Neural cell (in vitro differentiated cells): ENCODE measurements at regions not wholly inside any gene's neighbourhood (a gene's known extent, or its start where the extent isn't known, plus 50 kb on each side); places are given as distances from the start of the nearest gene placed in this dataset.

ENCODE experiments used
- H2AFZ ChIP-seq: fragments of 200-600, 300-800 bp; sonication (generic), shearing (Covaris generic); 2 replicates; pipeline ENCODE4 v1.6.0; 2014; ENCODE audit warnings: low read depth, mild to moderate bottlenecking, antibody characterized with exemption, low read length, moderate library complexity
- H3F3A ChIP-seq: fragments of 200-600 bp; shearing (Covaris generic); 2 replicates; pipeline ENCODE4 v1.6.1; 2016; ENCODE audit warnings: mild to moderate bottlenecking, moderate library complexity, mixed read lengths, antibody characterized with exemption, low read length; ENCODE audit not compliant: insufficient read depth, poor library complexity, severe bottlenecking
- H3K27ac ChIP-seq: fragments of 200-600, 300-800 bp; sonication (generic), shearing (Covaris generic); 2 replicates; pipeline ENCODE4 v1.5.1; 2014; ENCODE audit warnings: mild to moderate bottlenecking, low read length, moderate library complexity
- H3K27me3 ChIP-seq: fragments of 300-800, 200-600 bp; sonication (generic), shearing (Covaris generic); 2 replicates; pipeline ENCODE4 v1.6.0; 2014; ENCODE audit warnings: mild to moderate bottlenecking, low read depth, low read length, moderate library complexity; ENCODE audit not compliant: insufficient read depth
- H3K36me3 ChIP-seq: fragments of 300-800, 200-600 bp; sonication (generic), shearing (Covaris generic); 2 replicates; pipeline ENCODE4 v1.5.1; 2014; ENCODE audit warnings: mild to moderate bottlenecking, antibody characterized with exemption, low read length, moderate library complexity; ENCODE audit not compliant: insufficient read depth
- H3K4me2 ChIP-seq: fragments of 300-800, 200-600 bp; sonication (generic), shearing (Covaris generic); 2 replicates; pipeline ENCODE4 v1.6.0; 2014; ENCODE audit warnings: mild to moderate bottlenecking, low read length
- H3K4me3 ChIP-seq: fragments of 300-800, 200-600 bp; sonication (generic), shearing (Covaris generic); 2 replicates; pipeline ENCODE4 v1.5.1; 2014; ENCODE audit warnings: mild to moderate bottlenecking, low read length, moderate library complexity
- H3K79me2 ChIP-seq: fragments of 200-600 bp; shearing (Covaris generic); replicated peaks from 2 replicates; pipeline ENCODE4 v1.6.0; 2014; ENCODE audit warnings: mild to moderate bottlenecking, low read length, moderate library complexity; ENCODE audit not compliant: insufficient read depth
- H3K9ac ChIP-seq: fragments of 300-800, 200-600 bp; sonication (generic), shearing (Covaris generic); 2 replicates; pipeline ENCODE4 v1.6.1; 2016; ENCODE audit warnings: mild to moderate bottlenecking, low read length, mixed read lengths
- H3K9me2 ChIP-seq: fragments of 200-600 bp; shearing (Covaris generic); 2 replicates; pipeline ENCODE4 v1.6.1; 2016; ENCODE audit warnings: mild to moderate bottlenecking, low read length, mixed read lengths; ENCODE audit not compliant: insufficient read depth
- H3K9me3 ChIP-seq: fragments of 200-600, 300-800 bp; sonication (generic), shearing (Covaris generic); 2 replicates; pipeline ENCODE4 v1.6.1; 2016; ENCODE audit warnings: mild to moderate bottlenecking, mixed run types, low read length, moderate library complexity, mixed read lengths
- H4K20me1 ChIP-seq: fragments of 200-600 bp; shearing (Covaris generic); 2 replicates; pipeline ENCODE4 v1.6.1; 2016; ENCODE audit warnings: mild to moderate bottlenecking, mixed run types; ENCODE audit not compliant: insufficient read depth
- CTCF ChIP-seq: fragments of 450-650 bp; IDR thresholded peaks from 2 replicates; pipeline ENCODE4 v1.5.1; 2014; ENCODE audit warnings: antibody characterized with exemption, mild to moderate bottlenecking, moderate library complexity; ENCODE audit not compliant: poor library complexity, severe bottlenecking
- EP300 ChIP-seq: fragments of 450-650 bp; conservative IDR thresholded peaks from 2 replicates; pipeline ENCODE4 v1.6.1; 2014; ENCODE audit warnings: antibody characterized with exemption, mild to moderate bottlenecking, moderate library complexity; ENCODE audit not compliant: poor library complexity, severe bottlenecking
- MXI1 ChIP-seq: fragments of 450-650 bp; conservative IDR thresholded peaks from 2 replicates; pipeline ENCODE4 v1.6.1; 2014; ENCODE audit warnings: antibody characterized with exemption, mild to moderate bottlenecking; ENCODE audit not compliant: poor library complexity, severe bottlenecking
- POLR2AphosphoS5 ChIP-seq: IDR thresholded peaks from 2 replicates; pipeline ENCODE4 v1.6.1; 2012
- RAD21 ChIP-seq: fragments of 450-650 bp; conservative IDR thresholded peaks from 2 replicates; pipeline ENCODE4 v1.6.1; 2014; ENCODE audit warnings: antibody characterized with exemption, mild to moderate bottlenecking, moderate library complexity
- REST ChIP-seq: IDR thresholded peaks from 2 replicates; pipeline ENCODE4 v1.6.1; 2012; ENCODE audit warnings: borderline replicate concordance
- SMC3 ChIP-seq: fragments of 450-650 bp; conservative IDR thresholded peaks from 2 replicates; pipeline ENCODE4 v1.6.1; 2014; ENCODE audit warnings: antibody characterized with exemption, mild to moderate bottlenecking, moderate library complexity; ENCODE audit not compliant: poor library complexity
- TAF1 ChIP-seq: IDR thresholded peaks from 2 replicates; pipeline ENCODE4 v1.6.1; 2012; ENCODE audit warnings: low read depth

- TF ChIP-seq MXI1 (no peak), SMC3 (no peak), REST (no peak), TAF1 (no peak), CTCF (no peak), RAD21 (no peak)
- H3K9me3 ChIP-seq: no peaks in the 10 kb centered on the region
- H2AFZ ChIP-seq: no peak overlapping the region
- no peaks in the 10 kb centered on the region for H3K9me2 ChIP-seq
- H4K20me1 ChIP-seq: no peaks in the 10 kb centered on the region
- H3K9ac ChIP-seq: no peak overlapping the region
- H3K4me2 ChIP-seq: no peak overlapping the region
- H3K27ac ChIP-seq: no peak overlapping the region
- H3K4me3 ChIP-seq: no peak overlapping the region
- H3K36me3 ChIP-seq: no peaks in the 10 kb centered on the region
- no peaks in the 10 kb centered on the region for H3K79me2 ChIP-seq
- no peaks in the 10 kb centered on the region for H3K27me3 ChIP-seq
- no peaks in the 10 kb centered on the region for H3F3A ChIP-seq
Observed at GRCh38 chr7:18234519-18234918, 206.9 kb upstream of the PRPS1L1 start.

- H3K4me2 ChIP-seq: no peak overlapping the region
- H3K9me3 ChIP-seq: no peaks in the 10 kb centered on the region
- H3K36me3 ChIP-seq: no peaks in the 10 kb centered on the region
- H2AFZ ChIP-seq: no peak overlapping the region
- H3K9ac ChIP-seq: no peak overlapping the region
- TF ChIP-seq EP300 (no peak), MXI1 (no peak), RAD21 (no peak), CTCF (no peak), POLR2AphosphoS5 (no peak)
- H4K20me1 ChIP-seq: no peaks in the 10 kb centered on the region
- no peaks in the 10 kb centered on the region for H3K79me2 ChIP-seq
- no peaks in the 10 kb centered on the region for H3K27me3 ChIP-seq
- H3K9me2 ChIP-seq: no peaks in the 10 kb centered on the region
- no peak overlapping the region for H3K4me3 ChIP-seq
- no peaks in the 10 kb centered on the region for H3F3A ChIP-seq
- H3K27ac ChIP-seq: no peak overlapping the region
Observed at GRCh38 chr7:18235819-18236218, 208.2 kb upstream of the PRPS1L1 start.
